SK-N-SH (cell line): ENCODE measurements at regions not wholly inside any gene's neighbourhood (a gene's known extent, or its start where the extent isn't known, plus 50 kb on each side); places are given as distances from the start of the nearest gene placed in this dataset.

Experiments used
- CTCF ChIA-PET: fragments of 300-600, 350-600 bp; formaldehyde crosslinking; extraction: SDS; loops from one replicate; lab custom pipeline; 2021; lab: Yijun Ruan, JAX
- POLR2A ChIA-PET: fragments of 350-600 bp; sonication (Branson Sonifier 250); formaldehyde crosslinking; extraction: SDS; loops from one replicate; lab custom pipeline; 2020; ENCODE audit warnings: antibody characterized with exemption, inconsistent platforms; lab: Yijun Ruan, JAX
- DNase-seq: peaks from one replicate; pipeline ENCODE4 v3.0.0; 2012
- H2AFZ ChIP-seq: fragments of 200-600 bp; sonication (generic); 2 replicates; pipeline ENCODE4 v1.8.1; 2016; ENCODE audit warnings: antibody characterized with exemption, mild to moderate bottlenecking, low read depth
- H3F3A ChIP-seq: fragments of 200-600 bp; sonication (generic); replicated peaks from 2 replicates; pipeline ENCODE3; 2016; ENCODE audit warnings: antibody characterized with exemption, mild to moderate bottlenecking; ENCODE audit not compliant: insufficient read depth
- H3K27ac ChIP-seq, 2 experiments: fragments of 200-500 bp in 1 of 2; fragments of 200-600 bp in 1 of 2; sonication (Bioruptor generic) in 1 of 2; sonication (generic), shearing (Covaris generic) in 1 of 2; 2 replicates each; pipeline versions ENCODE4 v1.5.1 to v1.6.1; 2014 to 2016; ENCODE audit warnings: low read depth in 2 of 2, inconsistent platforms in 1 of 2, low read length in 1 of 2, mild to moderate bottlenecking in 1 of 2, mixed read lengths in 1 of 2
- H3K27me3 ChIP-seq: fragments of 200-600 bp; sonication (generic), shearing (Covaris generic); 2 replicates; pipeline ENCODE4 v1.6.1; 2016; ENCODE audit warnings: mixed run types; ENCODE audit not compliant: insufficient read depth
- H3K36me3 ChIP-seq, 2 experiments: fragments of 200-500 bp in 1 of 2; fragments of 200-600 bp in 1 of 2; sonication (Bioruptor generic) in 1 of 2; sonication (generic) in 1 of 2; replicated peaks in 1 of 2; 2 replicates each; pipeline versions ENCODE3 to v1.5.1; 2014 to 2016; ENCODE audit warnings: low read length in 1 of 2, mild to moderate bottlenecking in 1 of 2; ENCODE audit not compliant: insufficient read depth in 2 of 2, control insufficient read depth in 1 of 2
- H3K4me1 ChIP-seq, 2 experiments: fragments of 200-500 bp in 1 of 2; fragments of 200-600 bp in 1 of 2; sonication (Bioruptor generic) in 1 of 2; sonication (generic), shearing (Covaris generic) in 1 of 2; 2 replicates each; pipeline versions ENCODE4 v1.5.1 to v1.6.1; 2014 to 2016; ENCODE audit warnings: low read depth in 1 of 2, low read length in 1 of 2, mixed run types in 1 of 2; ENCODE audit not compliant: insufficient read depth in 2 of 2, control insufficient read depth in 1 of 2
- H3K4me2 ChIP-seq: fragments of 200-600 bp; sonication (generic), shearing (Covaris generic); 2 replicates; pipeline ENCODE4 v1.6.1; 2017; ENCODE audit warnings: mixed run types
- H3K4me3 ChIP-seq, 2 experiments: fragments of 200-500 bp in 1 of 2; fragments of 200-600 bp in 1 of 2; sonication (Bioruptor generic) in 1 of 2; sonication (generic), shearing (Covaris generic) in 1 of 2; 2 replicates each; pipeline versions ENCODE4 v1.5.1 to v1.8.1; 2014 to 2016; ENCODE audit warnings: low read depth in 2 of 2, inconsistent platforms in 1 of 2, low read length in 1 of 2, mild to moderate bottlenecking in 1 of 2, mixed read lengths in 1 of 2, moderate library complexity in 1 of 2
- H3K79me2 ChIP-seq: fragments of 200-600 bp; sonication (generic); 2 replicates; pipeline ENCODE4 v1.8.1; 2017; ENCODE audit warnings: mild to moderate bottlenecking; ENCODE audit not compliant: insufficient read depth
- H3K9ac ChIP-seq: fragments of 200-600 bp; sonication (generic); 2 replicates; pipeline ENCODE4 v1.6.1; 2017; ENCODE audit warnings: mixed run types
- H3K9me2 ChIP-seq: fragments of 200-600 bp; sonication (generic); 2 replicates; pipeline ENCODE4 v1.6.1; 2017; ENCODE audit warnings: mixed run types
- H3K9me3 ChIP-seq: fragments of 200-600 bp; sonication (generic); 2 replicates; pipeline ENCODE4 v1.6.1; 2017; ENCODE audit warnings: mixed run types, mild to moderate bottlenecking, moderate library complexity
- H4K20me1 ChIP-seq: fragments of 200-600 bp; sonication (generic); 2 replicates; pipeline ENCODE4 v1.6.1; 2017; ENCODE audit warnings: mild to moderate bottlenecking, mixed run types; ENCODE audit not compliant: insufficient read depth
- CTCF ChIP-seq: fragments of 200-600 bp; sonication (generic); IDR thresholded peaks from 2 replicates; pipeline ENCODE4 v1.6.1; 2017; ENCODE audit warnings: antibody characterized with exemption, mild to moderate bottlenecking, moderate library complexity
- EP300 ChIP-seq, 2 experiments: IDR thresholded peaks; 2 replicates each; pipeline versions ENCODE4 v1.4.0 to v1.6.1; 2012; ENCODE audit warnings: borderline replicate concordance in 1 of 2, low read depth in 1 of 2, low read length in 1 of 2
- FOSL2 ChIP-seq: IDR thresholded peaks from 2 replicates; pipeline ENCODE4 v1.4.0; 2012; ENCODE audit warnings: low read depth, mild to moderate bottlenecking, moderate library complexity, borderline replicate concordance
- IRF3 ChIP-seq: fragments of 150-350 bp; IDR thresholded peaks from 2 replicates; pipeline ENCODE4 v1.6.1; 2016; ENCODE audit warnings: mild to moderate bottlenecking, low read depth, low read length
- RXRA ChIP-seq: IDR thresholded peaks from 2 replicates; pipeline ENCODE4 v1.4.0; 2012; ENCODE audit warnings: low read depth, mild to moderate bottlenecking, borderline replicate concordance
- YY1 ChIP-seq: IDR thresholded peaks from 2 replicates; pipeline ENCODE4 v1.4.0; 2012; ENCODE audit warnings: low read depth, mild to moderate bottlenecking
- WGBS: methylation state at CpG from one replicate; pipeline ENCODE4 v1.1.6; 2017; ENCODE audit warnings: low lambda C conversion rate; 5-methylcytosine and 5-hydroxymethylcytosine counted together
- small RNA-seq, 7 experiments: library from RNA; depleted of rRNA; stranded (forward); fragments of <200 nt; gene quantifications; one replicate each; pipeline ENCODE3, GENCODE V24; 2012

GRCh38 chr20:43776691-43777090 is 49.9 kb upstream of the GTSF1L start:
- 94% methylated on average over 1 of the region's 1 CpG for WGBS
- H3K4me2 ChIP-seq, result no peak overlapping the region
- H2AFZ ChIP-seq, result no peak overlapping the region
- no peaks in the 10 kb centered on the region for H3K9me3 ChIP-seq
- H3F3A ChIP-seq, result no peaks in the 10 kb centered on the region
- no peaks in the 10 kb centered on the region for H3K9me2 ChIP-seq
- no peak for DNase-seq
- H3K4me1 ChIP-seq, result no peaks in the 10 kb centered on the region
- no peaks in the 10 kb centered on the region for H3K36me3 ChIP-seq
- no peaks in the 10 kb centered on the region for H4K20me1 ChIP-seq
- TF ChIP-seq FOSL2 (no peak), EP300 (IDR thresholded peaks at IDR 0.05; ENCODE audit: borderline replicate concordance in 1 of 2, low read depth in 1 of 2, low read length in 1 of 2) (no peak), YY1 (no peak), CTCF (no peak), RXRA (no peak), IRF3 (no peak)
- POLR2A ChIA-PET, result no interaction called here
- no peaks in the 10 kb centered on the region for H3K27me3 ChIP-seq
- no peak overlapping the region for H3K9ac ChIP-seq
- H3K4me3 ChIP-seq, result no peak overlapping the region
- CTCF ChIA-PET, result no interaction called here
- no peaks in the 10 kb centered on the region for H3K79me2 ChIP-seq
- no peak overlapping the region for H3K27ac ChIP-seq

Small RNA genes in the stretch of these regions (small RNA-seq; reads per million reads assigned to genes)
- 0 reads per million in 7 experiments for gene RNU6-639P
